SU-DHL-6 (cell line): ENCODE measurements at regions not wholly inside any gene's neighbourhood (a gene's known extent, or its start where the extent isn't known, plus 50 kb on each side); places are given as distances from the start of the nearest gene placed in this dataset.

Experiments
- H2AFZ ChIP-seq: fragments of 200-600 bp; sonication (generic); 2 replicates; pipeline ENCODE4 v1.6.1; 2014; ENCODE audit warnings: low read depth, mild to moderate bottlenecking, moderate library complexity, mixed read lengths, antibody characterized with exemption, low read length; ENCODE audit not compliant: severe bottlenecking
- H3F3A ChIP-seq: fragments of 200-600 bp; shearing (Covaris generic); 2 replicates; pipeline ENCODE4 v1.6.0; 2016; ENCODE audit warnings: antibody characterized with exemption, mild to moderate bottlenecking; ENCODE audit not compliant: insufficient read depth
- H3K27ac ChIP-seq: fragments of 200-600 bp; sonication (generic); 2 replicates; pipeline ENCODE4 v1.5.1; 2016; ENCODE audit warnings: low read depth, mild to moderate bottlenecking, low read length, moderate library complexity, mixed read lengths
- H3K27me3 ChIP-seq: fragments of 200-600 bp; sonication (generic), shearing (Covaris generic); 2 replicates; pipeline ENCODE4 v1.6.0; 2014; ENCODE audit warnings: mild to moderate bottlenecking, low read length
- H3K36me3 ChIP-seq: fragments of 200-600 bp; sonication (generic); 2 replicates; pipeline ENCODE4 v1.6.1; 2014; ENCODE audit warnings: mild to moderate bottlenecking, low read length, mixed read lengths
- H3K4me2 ChIP-seq: fragments of 300-600, 200-600 bp; shearing (Covaris generic), sonication (generic); 2 replicates; pipeline ENCODE4 v1.6.0; 2014; ENCODE audit warnings: low read length, low read depth, mild to moderate bottlenecking; ENCODE audit not compliant: poor library complexity, severe bottlenecking
- H3K4me3 ChIP-seq: fragments of 200-600 bp; sonication (generic); 2 replicates; pipeline ENCODE4 v1.5.1; 2014; ENCODE audit warnings: antibody characterized with exemption, low read length, mild to moderate bottlenecking, mixed read lengths; ENCODE audit not compliant: insufficient read depth, poor library complexity, severe bottlenecking
- H3K79me2 ChIP-seq: fragments of 200-600 bp; sonication (generic); 2 replicates; pipeline ENCODE4 v1.6.1; 2014; ENCODE audit warnings: mild to moderate bottlenecking, low read length, moderate library complexity; ENCODE audit not compliant: insufficient read depth
- H3K9ac ChIP-seq: fragments of 200-600 bp; sonication (generic); 2 replicates; pipeline ENCODE4 v1.7.0; 2014; ENCODE audit warnings: mild to moderate bottlenecking, low read length
- H3K9me2 ChIP-seq: fragments of 200-600 bp; sonication (generic); replicated peaks from 2 replicates; pipeline ENCODE4 v1.6.1; 2014; ENCODE audit warnings: low read length; ENCODE audit not compliant: insufficient read depth
- H3K9me3 ChIP-seq: fragments of 200-600 bp; sonication (generic); 2 replicates; pipeline ENCODE4 v1.6.1; 2014; ENCODE audit warnings: low read length, mixed read lengths; ENCODE audit not compliant: insufficient read depth
- H4K20me1 ChIP-seq: fragments of 200-600 bp; sonication (generic); 2 replicates; pipeline ENCODE4 v1.6.1; 2014; ENCODE audit warnings: low read depth, mild to moderate bottlenecking, antibody characterized with exemption, low read length, moderate library complexity, mixed read lengths
- CTCF ChIP-seq: fragments of 200-600 bp; sonication (generic); IDR thresholded peaks from one replicate; pipeline ENCODE4 v1.5.1; 2017; ENCODE audit warnings: antibody characterized with exemption, mild to moderate bottlenecking, low read length, moderate library complexity; ENCODE audit not compliant: insufficient read depth, poor library complexity, severe bottlenecking
- EZH2phosphoT487 ChIP-seq: fragments of 200-600 bp; sonication (generic), shearing (Covaris generic); conservative IDR thresholded peaks from 2 replicates; pipeline ENCODE4 v1.6.1; 2018; ENCODE audit warnings: mild to moderate bottlenecking, antibody characterized with exemption, low read length, moderate library complexity, mixed read lengths

GRCh38 chr18:79597831-79598632, 81.6 kb upstream of the CTDP1 start:
- Histone ChIP-seq H2AFZ (no peak overlapping the region), H4K20me1 (no peaks in the 10 kb centered on the region), H3K9ac (no peak overlapping the region), H3K4me3 (no peak overlapping the region), H3K27me3 (0 out of 2 replicates have a peak, but pooled peaks cover 3% of the 10 kb centered on the region), H3K79me2 (no peaks in the 10 kb centered on the region), H3K9me2 (no peaks in the 10 kb centered on the region), H3K27ac (no peak overlapping the region), H3K4me2 (no peak overlapping the region), H3K9me3 (no peaks in the 10 kb centered on the region), H3F3A (no peaks in the 10 kb centered on the region), H3K36me3 (no peaks in the 10 kb centered on the region)
- TF ChIP-seq CTCF (no peak), EZH2phosphoT487 (no peak)

GRCh38 chr18:79598633-79599175, 80.9 kb upstream of the CTDP1 start:
- no peak overlapping the region for H3K4me2 ChIP-seq
- TF ChIP-seq EZH2phosphoT487 (no peak), CTCF (no peak)
- no peaks in the 10 kb centered on the region for H3K36me3 ChIP-seq

GRCh38 chr18:79599441-79599931, 80.1 kb upstream of the CTDP1 start:
- no peak overlapping the region for H3K4me3 ChIP-seq
- H2AFZ ChIP-seq, result no peak overlapping the region
- H3K4me2 ChIP-seq, result no peak overlapping the region
- H3F3A ChIP-seq, result no peaks in the 10 kb centered on the region
- H3K9ac ChIP-seq, result no peak overlapping the region
- no peaks in the 10 kb centered on the region for H3K9me3 ChIP-seq
- no peak overlapping the region for H3K27ac ChIP-seq
- 0 out of 2 replicates have a peak, but pooled peaks cover 3% of the 10 kb centered on the region for H3K27me3 ChIP-seq
- no peaks in the 10 kb centered on the region for H3K36me3 ChIP-seq
- H3K9me2 ChIP-seq, result no peaks in the 10 kb centered on the region
- H4K20me1 ChIP-seq, result no peaks in the 10 kb centered on the region
- H3K79me2 ChIP-seq, result no peaks in the 10 kb centered on the region
- no peak for TF ChIP-seq CTCF
- no peak for TF ChIP-seq EZH2phosphoT487

More at GRCh38 chr18:79598633-79599175, 80.9 kb upstream of the CTDP1 start:
- no peak overlapping the region for H3K27ac ChIP-seq
- no peaks in the 10 kb centered on the region for H3K79me2 ChIP-seq
- H3K27me3 ChIP-seq, result 0 out of 2 replicates have a peak, but pooled peaks cover 3% of the 10 kb centered on the region
- no peaks in the 10 kb centered on the region for H3F3A ChIP-seq
- no peak overlapping the region for H3K4me3 ChIP-seq
- H2AFZ ChIP-seq, result no peak overlapping the region
- no peaks in the 10 kb centered on the region for H3K9me2 ChIP-seq
- no peaks in the 10 kb centered on the region for H3K9me3 ChIP-seq
- no peaks in the 10 kb centered on the region for H4K20me1 ChIP-seq
- H3K9ac ChIP-seq, result no peak overlapping the region
